Caco-2 (cell line): ENCODE measurements at regions not wholly inside any gene's neighbourhood (a gene's known extent, or its start where the extent isn't known, plus 50 kb on each side); places are given as distances from the start of the nearest gene placed in this dataset.

Experiments used
- BruUV-seq: library from RNA; stranded (reverse); fragments of 400-500 nt; replicated peaks from 2 replicates; lab custom pipeline; 2021; lab: Mats Ljungman, UMichigan
- CTCF ChIA-PET: fragments of 300-600 bp; sonication (Branson Sonifier 250); formaldehyde crosslinking; loops from one replicate; lab custom pipeline; 2022; ENCODE audit warnings: antibody characterized with exemption; lab: Charles Lee
- POLR2A ChIA-PET: fragments of 300-600 bp; sonication (Branson Sonifier 250); formaldehyde crosslinking; loops from one replicate; lab custom pipeline; 2022; ENCODE audit warnings: antibody characterized with exemption; lab: Charles Lee
- DNase-seq, 2 experiments: peaks; one replicate each; pipeline versions ENCODE4 v3.0.0 to v3.0.0-alpha.2; 2020 to 2022
- H3K27me3 ChIP-seq: replicated peaks from 2 replicates; pipeline ENCODE4 v1.6.0; 2011; ENCODE audit warnings: low read length; ENCODE audit not compliant: control insufficient read depth, insufficient read depth
- H3K36me3 ChIP-seq: 2 replicates; pipeline ENCODE4 v1.5.1; 2011; ENCODE audit warnings: low read length; ENCODE audit not compliant: control insufficient read depth, insufficient read depth
- H3K4me1 ChIP-seq: fragments of 250-450 bp; sonication (Bioruptor Pico); 2 replicates; pipeline ENCODE4 v1.5.1; 2020; ENCODE audit warnings: mild to moderate bottlenecking
- H3K4me3 ChIP-seq: 2 replicates; pipeline ENCODE4 v1.5.1; 2011; ENCODE audit warnings: low read depth, mild to moderate bottlenecking, control low read depth, low read length
- H3K9me3 ChIP-seq: fragments of 250-450 bp; sonication (Bioruptor Pico); 2 replicates; pipeline ENCODE4 v1.5.1; 2020; ENCODE audit warnings: mild to moderate bottlenecking, moderate library complexity
- H3K27ac Mint-ChIP-seq: one replicate; pipeline ENCODE4 v1.8.0; 2022; ENCODE audit warnings: mixed read lengths; ENCODE audit not compliant: unreplicated experiment
- H3K27me3 Mint-ChIP-seq: one replicate; pipeline ENCODE4 v1.8.0; 2022; ENCODE audit warnings: mixed read lengths; ENCODE audit not compliant: insufficient read depth, unreplicated experiment
- H3K36me3 Mint-ChIP-seq: one replicate; pipeline ENCODE4 v1.8.0; 2022; ENCODE audit warnings: mild to moderate bottlenecking, mixed read lengths; ENCODE audit not compliant: insufficient read depth, unreplicated experiment
- H3K4me1 Mint-ChIP-seq: one replicate; pipeline ENCODE4 v1.8.0; 2022; ENCODE audit warnings: low read depth, mixed read lengths; ENCODE audit not compliant: unreplicated experiment
- H3K4me3 Mint-ChIP-seq: one replicate; pipeline ENCODE4 v1.8.0; 2022; ENCODE audit warnings: mild to moderate bottlenecking, moderate library complexity, mixed read lengths; ENCODE audit not compliant: unreplicated experiment
- H3K9me3 Mint-ChIP-seq: one replicate; pipeline ENCODE4 v1.8.0; 2022; ENCODE audit warnings: mixed read lengths; ENCODE audit not compliant: unreplicated experiment
- intact Hi-C: fragments of 100-400 bp; cut with micrococcal nuclease; formaldehyde crosslinking; loops from one replicate; pipeline ENCODE4 v1.10.0; 2022; ENCODE audit not compliant: unreplicated experiment
- TF ChIP-seq, protein P1 (sequence below), 2 experiments: fragments of 200-600 bp in 1 of 2; IDR thresholded peaks; 1 replicate in 1 of 2; 2 replicates in 1 of 2; pipeline versions ENCODE4 v1.5.1 to v1.8.0; 2011 to 2022; ENCODE audit warnings: antibody characterized with exemption in 1 of 2, control low read depth in 1 of 2, inconsistent platforms in 1 of 2, low read depth in 1 of 2, low read length in 1 of 2, mild to moderate bottlenecking in 1 of 2, moderate library complexity in 1 of 2; ENCODE audit not compliant: insufficient read depth in 1 of 2, severe bottlenecking in 1 of 2, unreplicated experiment in 1 of 2

DNA sequence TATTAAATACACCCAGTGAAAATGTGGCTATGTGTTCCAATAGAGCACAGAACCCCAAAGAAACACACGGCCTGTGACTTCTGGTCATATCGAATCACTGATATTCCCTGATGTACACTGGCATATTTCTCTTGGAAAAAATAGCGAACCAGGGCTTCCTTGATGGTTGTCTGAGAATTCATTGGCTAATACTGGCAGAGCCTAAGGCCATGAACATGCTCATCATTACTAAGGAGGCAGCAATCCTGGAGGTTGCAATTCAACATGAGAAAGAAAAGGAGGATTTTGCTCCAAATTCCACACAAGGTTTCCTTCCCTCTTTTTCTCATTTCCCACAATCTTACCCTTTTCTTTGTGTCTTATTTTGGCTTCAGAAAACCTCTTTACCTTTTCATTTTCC is 212.9 kb upstream of the HMGA2 start:
- TF ChIP-seq, protein P1, sequence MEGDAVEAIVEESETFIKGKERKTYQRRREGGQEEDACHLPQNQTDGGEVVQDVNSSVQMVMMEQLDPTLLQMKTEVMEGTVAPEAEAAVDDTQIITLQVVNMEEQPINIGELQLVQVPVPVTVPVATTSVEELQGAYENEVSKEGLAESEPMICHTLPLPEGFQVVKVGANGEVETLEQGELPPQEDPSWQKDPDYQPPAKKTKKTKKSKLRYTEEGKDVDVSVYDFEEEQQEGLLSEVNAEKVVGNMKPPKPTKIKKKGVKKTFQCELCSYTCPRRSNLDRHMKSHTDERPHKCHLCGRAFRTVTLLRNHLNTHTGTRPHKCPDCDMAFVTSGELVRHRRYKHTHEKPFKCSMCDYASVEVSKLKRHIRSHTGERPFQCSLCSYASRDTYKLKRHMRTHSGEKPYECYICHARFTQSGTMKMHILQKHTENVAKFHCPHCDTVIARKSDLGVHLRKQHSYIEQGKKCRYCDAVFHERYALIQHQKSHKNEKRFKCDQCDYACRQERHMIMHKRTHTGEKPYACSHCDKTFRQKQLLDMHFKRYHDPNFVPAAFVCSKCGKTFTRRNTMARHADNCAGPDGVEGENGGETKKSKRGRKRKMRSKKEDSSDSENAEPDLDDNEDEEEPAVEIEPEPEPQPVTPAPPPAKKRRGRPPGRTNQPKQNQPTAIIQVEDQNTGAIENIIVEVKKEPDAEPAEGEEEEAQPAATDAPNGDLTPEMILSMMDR (IDR thresholded peaks at IDR 0.05; ENCODE audit: insufficient read depth in 1 of 2, low read depth in 1 of 2, low read length in 1 of 2, severe bottlenecking in 1 of 2, unreplicated experiment in 1 of 2) = no peak
- Histone ChIP-seq H3K4me1 (peaks cover 13% of the 10 kb centered on the region), H3K4me3 (no peak overlapping the region), H3K27me3 (no peaks in the 10 kb centered on the region; the same call in 1 of the 2 replicates), H3K9me3 (peaks cover 8% of the 10 kb centered on the region; the same call in 1 of the 2 replicates), H3K36me3 (no peaks in the 10 kb centered on the region; the same call in 1 of the 2 replicates)
- Mint-ChIP-seq H3K4me3 (no peak overlapping the region), H3K36me3 (no peaks in the 10 kb centered on the region), H3K27ac (no peak overlapping the region), H3K9me3 (peaks cover 14% of the 10 kb centered on the region), H3K4me1 (peaks cover 14% of the 10 kb centered on the region), H3K27me3 (no peaks in the 10 kb centered on the region)
- no TSS peak for BruUV-seq
- ChIA-PET POLR2A (no interaction called here), CTCF (no interaction called here)
- DNase-seq = no peak
- intact Hi-C loops = no loop called here

GRCh38 chr12:65612440-65612839 is 211.8 kb upstream of the HMGA2 start:
- TF ChIP-seq, protein P1 (IDR thresholded peaks at IDR 0.05; ENCODE audit: insufficient read depth in 1 of 2, low read depth in 1 of 2, low read length in 1 of 2, severe bottlenecking in 1 of 2, unreplicated experiment in 1 of 2) = no peak
- no peaks in the 10 kb centered on the region; the same call in 1 of the 2 replicates for H3K27me3 ChIP-seq
- Mint-ChIP-seq H3K27me3 (peaks cover 3% of the 10 kb centered on the region), H3K36me3 (no peaks in the 10 kb centered on the region), H3K4me3 (no peak overlapping the region), H3K9me3 (peaks cover 9% of the 10 kb centered on the region), H3K27ac (no peak overlapping the region), H3K4me1 (peaks cover 6% of the 10 kb centered on the region)
- intact Hi-C loops = no loop called here
- no peak for DNase-seq
- H3K4me1 ChIP-seq = peaks cover 9% of the 10 kb centered on the region
- H3K4me3 ChIP-seq = no peak overlapping the region
- ChIA-PET POLR2A (no interaction called here), CTCF (no interaction called here)
- peaks cover 8% of the 10 kb centered on the region; the same call in 1 of the 2 replicates for H3K9me3 ChIP-seq
- BruUV-seq = no TSS peak
- H3K36me3 ChIP-seq = no peaks in the 10 kb centered on the region; the same call in 1 of the 2 replicates

DNA sequence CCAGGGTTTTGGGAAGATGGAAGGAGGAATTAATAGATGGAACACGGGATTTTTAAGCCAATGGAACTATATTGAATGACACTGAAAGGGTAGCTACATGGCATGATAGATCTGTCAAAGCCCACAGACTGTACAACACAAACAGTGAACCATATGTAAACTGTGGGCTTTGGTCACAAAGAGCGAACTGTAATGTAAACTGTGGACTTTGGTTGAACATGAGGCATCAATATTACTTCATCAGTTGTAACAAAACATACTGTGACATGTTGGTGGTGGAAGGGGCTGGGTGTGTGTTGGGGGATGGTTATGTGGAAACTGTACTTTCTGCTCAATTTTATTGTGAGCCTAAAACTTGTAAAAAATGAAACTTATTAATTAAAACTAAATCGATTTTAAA is 210.6 kb upstream of the HMGA2 start:
- Mint-ChIP-seq H3K4me3 (no peak overlapping the region), H3K27me3 (peaks cover 3% of the 10 kb centered on the region), H3K27ac (no peak overlapping the region), H3K9me3 (no peaks in the 10 kb centered on the region), H3K4me1 (no peaks in the 10 kb centered on the region), H3K36me3 (no peaks in the 10 kb centered on the region)
- ChIA-PET POLR2A (no interaction called here), CTCF (no interaction called here)
- no peak overlapping the region for H3K4me3 ChIP-seq
- no peaks in the 10 kb centered on the region; the same call in 1 of the 2 replicates for H3K36me3 ChIP-seq
- no peak for DNase-seq
- H3K27me3 ChIP-seq = no peaks in the 10 kb centered on the region; the same call in 1 of the 2 replicates
- BruUV-seq = no TSS peak
- TF ChIP-seq, protein P1 (IDR thresholded peaks at IDR 0.05; ENCODE audit: insufficient read depth in 1 of 2, low read depth in 1 of 2, low read length in 1 of 2, severe bottlenecking in 1 of 2, unreplicated experiment in 1 of 2) = no peak
- no peaks in the 10 kb centered on the region for H3K9me3 ChIP-seq
- intact Hi-C loops = no loop called here
- no peaks in the 10 kb centered on the region for H3K4me1 ChIP-seq
